NOMO-1 treated with dmso at 0.1 percent for 144 hours (cell line): ENCODE measurements at regions not wholly inside any gene's neighbourhood (a gene's known extent, or its start where the extent isn't known, plus 50 kb on each side); places are given as distances from the start of the nearest gene placed in this dataset.
"Not testable (repeated sequence)": the region's sequence is repeated elsewhere in the genome, so short reads cannot be mapped to it uniquely, and the experiment has no call there.

Source experiments
- DNase-seq: peaks from one replicate; lab custom pipeline; 2025; ENCODE audit not compliant: unreplicated experiment; lab: John Stamatoyannopoulos, UW

DNA sequence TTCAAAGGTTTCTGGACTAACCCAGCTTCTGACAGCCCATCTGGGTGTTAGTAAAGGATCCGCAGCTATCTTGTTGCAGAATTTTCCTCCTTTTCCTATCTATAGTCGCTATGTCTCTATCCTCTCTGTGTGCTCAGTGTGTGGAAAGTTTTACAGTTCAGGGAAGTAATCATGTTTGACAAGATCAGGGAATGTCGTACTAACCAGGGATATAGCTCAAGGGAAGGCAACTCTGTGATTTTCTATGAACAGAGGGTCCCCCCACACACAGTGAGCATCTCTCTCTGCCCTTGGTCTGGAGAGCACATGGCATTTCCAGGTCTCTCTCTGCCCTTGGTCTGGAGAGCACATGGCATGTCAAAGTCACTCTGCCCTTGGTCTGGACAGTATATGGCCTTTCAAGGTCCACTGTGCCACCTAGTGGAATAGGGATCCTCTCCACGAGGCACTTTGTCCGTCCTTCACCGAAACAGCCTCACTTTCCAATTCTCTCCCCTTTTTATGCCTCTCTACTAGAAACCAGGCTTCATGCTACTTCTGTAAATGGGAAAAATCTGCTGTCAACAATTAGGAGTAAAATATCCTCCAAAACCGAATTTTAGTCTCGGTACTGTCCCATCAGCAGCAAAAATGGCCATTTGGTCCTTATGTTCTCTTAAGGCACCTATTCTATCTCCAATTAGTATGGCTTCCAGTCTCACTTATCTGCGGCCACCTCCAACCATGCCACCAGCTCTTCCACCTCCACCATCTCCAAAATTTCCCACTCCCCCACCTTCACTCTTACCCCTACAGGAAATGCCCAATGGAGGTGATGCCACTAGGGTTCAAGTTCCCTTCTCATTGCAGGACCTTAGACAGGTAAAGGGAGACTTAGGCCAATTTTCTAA is 88.7 kb downstream of the IGLL5 start:
- no peak for DNase-seq

DNA sequence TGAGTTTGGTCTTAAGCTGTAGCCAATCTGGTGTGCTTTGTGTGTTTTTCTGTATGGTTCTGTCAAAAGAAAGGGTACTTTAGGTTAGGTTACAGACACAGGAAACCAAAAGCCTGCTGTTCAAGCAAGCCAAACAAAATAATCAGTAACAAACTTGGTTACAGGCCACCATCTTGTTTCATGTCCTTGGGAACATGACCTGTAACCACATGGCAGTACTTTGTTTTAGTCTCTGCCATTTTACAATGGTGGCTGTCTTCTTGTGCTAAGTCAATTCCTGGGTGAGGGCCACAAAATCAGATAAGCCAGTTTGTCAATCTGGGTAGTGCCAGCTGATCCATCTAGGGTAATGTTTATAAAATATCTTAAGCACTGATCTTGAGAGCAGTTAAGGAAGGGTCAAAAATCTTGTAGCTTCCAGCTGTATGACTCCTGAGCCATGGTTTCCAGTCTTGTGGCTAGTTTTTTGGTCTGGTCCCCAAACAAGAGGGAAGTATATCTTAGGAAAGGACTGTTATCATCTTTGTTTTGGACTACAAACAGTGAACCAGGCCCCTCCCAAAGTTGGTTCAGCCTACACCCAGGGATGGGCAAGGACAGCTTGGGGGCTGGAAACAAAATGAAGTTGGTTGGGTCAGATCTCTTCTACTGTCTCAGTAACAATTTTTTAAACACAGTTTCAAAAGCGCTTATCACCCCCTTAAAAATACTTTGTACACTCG is 90.0 kb downstream of the IGLL5 start:
- no peak for DNase-seq

DNA sequence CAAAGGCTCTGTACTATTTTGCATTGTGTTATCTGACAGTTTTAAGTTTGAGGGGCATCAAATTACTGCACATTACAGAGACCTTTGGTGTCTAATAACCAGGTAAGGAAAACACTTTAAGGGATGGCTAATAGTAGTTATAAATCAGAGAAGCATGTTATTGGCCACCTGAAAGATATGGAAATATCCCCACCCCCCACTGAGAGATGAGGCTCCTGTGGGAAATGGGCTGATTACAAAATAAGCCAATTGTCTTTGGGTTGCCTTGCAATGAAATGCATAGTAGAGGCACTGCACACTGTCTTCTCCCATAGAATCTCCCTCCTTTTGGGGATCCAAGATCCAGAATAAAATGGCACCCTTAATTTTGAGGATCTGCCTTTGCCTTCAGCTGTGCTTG is 91.0 kb downstream of the IGLL5 start:
- DNase-seq, result no peak

DNA sequence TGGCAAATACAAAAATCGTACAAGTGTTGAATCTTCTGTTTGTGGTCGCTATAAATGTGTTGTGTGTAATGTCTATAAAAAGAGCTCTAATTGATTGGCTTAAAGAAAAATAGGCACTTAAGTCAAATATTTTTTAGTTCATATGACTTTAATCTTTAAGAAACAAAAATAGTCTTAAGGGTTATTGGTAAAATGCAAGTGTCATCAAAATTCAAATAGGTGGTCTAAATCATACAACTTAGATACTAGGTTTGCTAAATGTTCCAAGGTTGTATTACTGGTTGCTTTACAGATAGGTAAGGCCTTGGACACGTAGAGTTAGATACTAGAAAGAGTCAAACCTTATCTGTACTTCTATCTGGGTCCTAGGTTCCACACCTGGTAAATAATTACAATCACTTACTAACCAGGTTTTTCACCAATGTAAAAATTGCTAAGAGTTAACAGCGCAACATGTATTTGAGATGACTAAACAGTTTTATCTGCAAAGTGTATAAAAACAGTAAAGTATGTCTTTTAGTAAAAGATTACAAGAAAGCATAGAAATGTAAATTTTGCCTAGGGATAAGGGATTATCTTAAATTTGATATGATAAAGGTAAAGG is 91.1 kb upstream of the GNAZ start:
- DNase-seq, result no peak

DNA sequence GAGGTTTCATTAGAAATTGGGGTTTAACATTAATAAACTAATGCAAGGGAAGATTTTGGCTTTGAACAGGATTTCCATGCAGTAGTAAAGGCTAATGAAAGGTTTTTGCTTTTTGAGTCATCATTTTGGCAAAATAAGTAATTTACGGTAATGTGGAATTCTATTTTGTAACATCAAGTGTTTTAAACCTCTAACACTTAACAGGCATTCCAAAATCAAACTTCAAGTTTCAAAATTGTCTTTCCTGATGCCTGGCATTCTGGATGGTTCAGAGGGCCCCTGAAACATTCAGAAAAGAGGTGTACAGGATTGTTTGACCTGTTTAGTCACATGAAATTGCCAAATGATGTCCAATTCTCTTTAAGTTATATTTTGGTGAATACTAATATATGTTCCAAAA is 90.4 kb upstream of the GNAZ start:
- no peak for DNase-seq

DNA sequence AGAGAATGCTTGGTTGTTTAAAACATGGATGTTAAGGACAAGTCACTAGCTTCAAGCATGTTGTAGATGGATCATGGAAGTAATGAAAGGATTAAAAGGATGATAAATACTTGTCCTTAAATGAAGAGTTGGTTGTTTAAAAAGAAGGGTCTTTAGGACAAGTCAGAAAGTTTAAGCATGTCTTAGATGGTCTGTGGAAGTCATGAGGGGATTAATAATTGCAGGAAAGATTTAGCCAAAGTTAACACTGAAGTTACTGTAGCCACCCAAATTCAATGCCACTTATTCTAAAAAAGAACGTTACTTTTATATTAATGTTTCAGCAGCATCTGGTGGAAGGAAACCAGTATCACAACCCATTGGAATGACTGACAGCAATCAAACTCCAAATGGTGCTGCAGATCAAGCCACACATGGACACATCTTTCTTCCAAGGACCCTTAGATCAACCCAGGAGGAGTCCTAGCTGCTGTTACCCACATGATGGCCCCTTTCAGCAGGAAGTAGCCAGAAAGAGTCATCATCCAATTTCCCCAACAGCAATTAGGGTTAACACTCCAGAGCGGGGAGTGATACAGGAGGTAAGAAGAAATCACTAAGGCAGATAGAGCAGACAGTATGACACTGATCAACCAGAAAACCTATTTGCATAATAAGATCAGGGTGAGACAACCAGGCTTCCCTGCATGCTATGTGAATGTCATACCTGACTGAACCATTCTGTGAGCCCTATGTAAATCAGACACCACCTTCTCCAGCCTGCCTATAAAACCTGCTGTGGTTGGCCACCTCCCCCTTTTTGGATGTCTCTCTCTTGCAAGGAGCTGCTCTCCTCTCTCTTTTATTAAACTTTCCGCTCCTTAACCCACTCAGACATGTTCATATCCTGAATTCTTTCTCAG is 88.4 kb upstream of the GNAZ start:
- DNase-seq, result no peak

DNA sequence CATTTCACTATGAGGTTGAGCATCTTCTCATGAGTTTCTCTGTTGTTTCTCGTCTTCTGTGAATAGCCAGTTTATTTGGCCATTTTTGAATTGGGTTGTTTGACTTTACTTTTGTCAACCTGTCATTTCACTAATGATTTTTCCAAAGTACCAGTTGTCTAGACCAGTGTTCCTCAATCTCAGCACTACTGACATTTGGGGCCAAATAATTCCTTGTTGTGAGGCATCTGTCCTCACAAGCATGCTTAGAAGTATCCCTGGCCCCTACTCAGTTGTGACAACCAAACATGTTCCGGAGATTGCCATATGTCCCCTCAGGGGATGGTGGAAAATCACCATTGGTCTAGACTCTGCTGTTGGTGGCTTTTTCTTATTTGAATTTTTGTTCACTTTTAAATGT is 87.7 kb upstream of the GNAZ start:
- DNase-seq, result no peak

DNA sequence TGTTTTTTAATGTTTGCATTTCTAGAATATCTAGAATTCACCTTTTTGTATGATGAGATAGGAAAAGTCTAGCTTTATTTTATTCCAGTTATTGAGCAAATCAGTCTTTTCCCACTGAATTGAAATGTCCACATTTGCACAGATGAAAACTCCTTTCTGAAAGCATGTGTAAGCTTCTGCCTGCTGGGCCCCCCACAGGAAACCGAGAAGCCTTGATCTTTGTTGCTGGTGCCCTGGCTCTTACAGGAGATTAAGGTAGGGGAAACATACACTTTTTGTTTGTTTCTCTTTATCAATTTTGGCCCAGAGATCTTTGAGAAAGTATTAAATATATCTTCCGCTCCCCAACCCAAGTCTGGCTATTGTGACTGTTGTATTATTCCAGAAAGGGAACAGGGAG is 87.2 kb upstream of the GNAZ start:
- DNase-seq, result no peak

DNA sequence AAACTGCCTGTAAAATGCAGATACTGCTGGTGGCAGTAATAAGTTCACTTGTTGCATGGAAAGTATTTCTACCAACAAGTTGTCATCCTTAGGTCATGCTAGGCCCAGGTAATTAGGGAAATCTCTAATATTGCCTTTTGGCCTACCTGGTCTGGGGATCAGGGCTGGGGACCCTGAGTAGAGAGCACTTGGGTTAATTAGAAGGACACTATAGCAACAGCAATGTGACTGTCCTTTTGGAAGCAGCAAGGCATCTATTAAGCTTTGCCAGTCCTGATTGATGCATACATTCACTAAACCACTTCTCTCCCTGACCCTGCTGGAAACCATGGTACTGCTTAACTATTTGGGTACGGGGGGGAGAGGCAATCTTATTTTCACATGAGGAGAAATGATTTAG is 86.5 kb upstream of the GNAZ start:
- no peak for DNase-seq

DNA sequence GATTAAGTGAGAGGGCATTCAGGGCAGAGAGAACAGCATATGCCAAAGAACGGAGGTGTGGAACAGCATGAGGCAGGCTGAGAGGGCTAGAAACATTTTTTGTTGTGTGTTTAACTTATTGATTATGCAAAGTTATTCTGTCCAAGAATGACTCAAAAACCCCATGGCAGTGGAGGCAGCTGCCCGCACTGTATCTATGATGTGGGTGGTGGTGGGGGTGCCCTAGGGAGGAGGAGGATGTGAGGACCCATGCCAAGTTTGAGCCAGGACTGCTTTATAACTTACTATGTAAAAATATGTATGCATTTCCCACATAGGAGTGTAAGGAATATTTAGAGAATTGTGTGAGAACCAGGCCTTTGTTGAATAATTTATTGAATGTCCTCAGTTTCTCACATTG is 85.4 kb upstream of the GNAZ start:
- DNase-seq, result no peak

DNA sequence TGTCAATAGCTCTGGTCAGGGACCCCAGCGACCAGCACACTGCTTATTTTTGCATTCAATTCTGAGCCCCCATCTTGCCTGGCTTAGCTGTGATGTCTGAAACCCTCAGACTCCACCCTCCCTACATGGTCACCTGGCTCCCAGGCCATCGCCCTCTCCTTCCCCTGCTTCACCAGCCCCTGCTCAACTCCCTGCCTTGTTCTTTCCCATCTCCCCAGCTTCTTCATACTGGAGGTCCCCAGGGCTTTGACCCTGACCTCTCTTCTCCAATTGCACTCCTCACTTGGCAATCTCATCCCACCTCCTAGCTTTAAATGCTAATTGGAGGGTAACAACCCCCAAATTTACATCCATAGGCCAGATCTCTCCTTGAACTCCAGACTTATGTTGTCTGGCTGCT is 84.3 kb upstream of the GNAZ start:
- no peak for DNase-seq

DNA sequence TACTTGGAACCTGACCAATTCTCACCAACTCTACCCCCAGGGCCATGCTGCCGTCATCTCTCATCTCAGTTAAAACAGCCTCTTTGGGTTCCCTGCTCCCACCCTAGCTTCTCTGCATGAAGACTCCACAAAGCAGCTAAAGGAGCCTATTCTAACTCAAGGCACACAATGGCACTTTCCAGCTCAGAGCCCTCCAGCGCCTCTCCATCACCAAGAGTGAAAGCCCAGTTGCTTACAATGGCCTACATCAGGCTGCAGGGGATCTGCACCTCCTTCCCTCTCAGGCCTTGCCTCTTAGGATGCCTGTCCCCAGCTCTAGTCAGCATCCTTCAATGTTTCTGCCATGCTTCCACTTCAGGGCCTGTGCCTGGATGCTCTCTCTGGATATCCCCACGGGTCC is 83.7 kb upstream of the GNAZ start:
- DNase-seq, result no peak

DNA sequence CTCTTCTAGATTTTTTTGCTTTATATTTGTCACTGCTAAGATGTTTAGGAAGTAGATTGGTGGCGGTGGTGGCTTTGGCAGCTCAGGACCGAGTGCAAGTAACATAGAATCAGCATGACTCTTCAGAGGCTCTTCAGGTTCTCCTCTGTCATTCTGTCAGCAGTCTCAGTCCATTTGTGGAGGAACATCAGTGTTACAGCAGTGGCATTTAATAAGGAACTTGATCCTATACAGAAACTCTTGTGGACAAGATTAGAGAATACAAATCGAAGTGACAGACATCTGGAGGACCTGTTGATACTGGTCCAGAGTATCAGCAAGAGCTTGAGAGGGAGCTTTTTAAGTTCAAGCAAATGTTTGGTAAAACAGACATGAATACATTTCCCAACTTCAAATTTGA is 82.2 kb upstream of the GNAZ start:
- no peak for DNase-seq

DNA sequence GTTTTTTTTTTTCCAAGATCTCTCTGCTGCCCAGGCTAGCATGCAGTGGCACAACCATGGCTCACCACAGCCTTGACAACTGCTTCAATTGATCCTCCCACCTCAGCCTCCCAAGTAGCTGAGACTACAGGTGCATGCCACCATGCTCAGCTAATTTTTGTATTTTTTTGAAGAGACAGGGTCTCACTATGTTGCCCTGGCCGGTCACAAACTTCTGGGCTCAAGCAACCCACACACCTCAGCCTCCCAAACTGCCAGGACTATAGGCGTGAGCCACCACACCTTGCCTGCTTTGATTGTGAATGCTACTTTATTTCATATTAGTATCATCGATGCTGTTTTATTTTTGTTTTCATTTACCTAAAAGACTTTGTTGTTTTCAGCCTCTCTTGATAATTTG is 81.5 kb upstream of the GNAZ start:
- DNase-seq, result no peak

DNA sequence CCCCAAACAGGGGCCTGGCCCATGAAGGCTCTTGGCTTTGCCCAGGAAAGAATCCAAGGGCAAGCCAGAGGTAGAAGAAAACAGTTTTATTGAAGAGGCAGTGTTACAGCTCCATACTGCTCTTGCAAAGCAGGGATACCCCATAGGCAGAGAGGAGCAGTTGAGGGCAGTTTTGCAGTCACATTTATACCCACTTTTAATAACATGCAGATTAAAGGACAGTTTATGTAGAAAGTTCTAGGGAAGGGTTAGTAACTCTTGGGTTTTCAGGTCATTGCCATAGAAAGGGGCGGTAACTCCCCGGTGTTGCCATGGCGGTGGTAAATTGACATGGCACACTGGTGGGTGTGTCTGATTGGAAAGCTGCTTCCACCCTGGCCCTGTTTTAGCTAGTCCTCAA is 80.5 kb upstream of the GNAZ start:
- no peak for DNase-seq

DNA sequence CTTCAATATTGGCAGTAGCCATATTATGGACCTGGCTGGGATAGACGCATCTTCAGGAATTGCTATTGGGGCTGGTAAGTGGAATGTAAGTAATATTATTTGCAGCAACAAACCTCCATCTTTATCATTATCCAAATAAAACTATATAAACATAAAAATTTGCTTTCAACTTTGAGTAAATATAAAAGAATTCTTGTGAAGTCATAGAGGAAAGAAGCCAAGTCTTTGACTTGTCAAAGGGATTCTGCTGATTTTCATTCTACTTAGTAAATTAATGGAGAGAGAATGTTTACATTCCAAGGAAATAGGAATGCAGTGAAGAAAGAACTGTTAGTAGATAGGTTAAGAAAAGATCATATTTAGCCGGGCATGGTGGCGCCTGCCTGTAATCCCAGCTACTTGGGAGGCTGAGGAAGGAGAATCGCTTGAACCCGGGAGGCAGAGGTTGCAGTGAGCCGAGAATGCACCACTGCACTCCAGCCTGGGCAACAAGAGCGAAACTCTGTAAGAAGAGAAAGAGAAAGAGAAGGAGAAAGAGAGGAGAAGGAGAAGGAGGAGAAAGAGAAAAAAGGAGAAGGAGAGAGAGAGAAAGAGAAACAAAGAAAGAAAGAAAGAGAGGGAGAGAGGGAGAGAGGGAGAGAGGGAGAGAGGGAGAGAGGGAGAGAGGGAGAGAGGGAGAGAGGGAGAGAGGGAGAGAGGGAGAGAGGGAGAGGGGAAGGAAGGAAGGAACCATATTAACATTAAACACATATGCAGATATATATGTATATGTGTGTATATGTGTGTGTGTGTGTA is 79.4 kb upstream of the GNAZ start:
- DNase-seq, result not testable (repeated sequence)

DNA sequence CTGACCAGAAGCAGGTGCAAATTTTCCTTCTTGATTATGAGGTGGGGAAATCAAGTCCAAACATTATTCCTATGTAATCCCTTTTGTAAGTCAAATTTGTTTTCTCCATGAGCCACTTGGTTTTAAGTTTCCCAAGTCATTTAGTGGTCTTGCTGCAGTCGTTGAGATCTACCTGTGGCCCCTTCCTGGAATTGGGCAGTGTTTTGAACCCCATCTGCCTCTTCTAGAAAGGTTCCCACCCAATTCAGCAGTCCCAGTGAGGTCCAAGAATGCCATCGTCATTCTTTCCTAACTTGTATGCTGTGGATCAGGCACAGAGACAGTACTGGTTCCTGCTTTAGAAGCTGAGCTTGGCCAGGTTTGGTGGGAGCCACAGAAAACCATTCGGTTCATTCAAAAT is 77.8 kb upstream of the GNAZ start:
- no peak for DNase-seq

DNA sequence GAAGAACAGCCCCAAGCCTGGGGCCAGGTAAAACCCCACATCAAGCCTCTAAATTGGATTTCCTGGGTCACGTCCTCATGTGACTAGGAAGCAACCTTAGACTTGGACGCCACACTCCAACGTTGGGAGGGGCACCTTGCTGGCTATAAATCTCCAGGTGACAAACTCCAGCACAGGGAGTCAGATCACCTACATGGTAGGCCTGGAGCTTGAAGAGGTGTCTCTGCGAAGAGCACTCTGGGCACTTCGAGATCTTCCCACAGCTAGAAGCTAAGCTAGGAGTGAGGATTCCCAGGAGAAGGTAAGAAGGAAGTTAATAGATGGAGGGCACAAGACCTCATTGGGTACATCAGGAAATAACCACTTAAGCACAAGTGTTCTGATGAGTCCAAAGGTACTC is 77.1 kb upstream of the GNAZ start:
- DNase-seq, result no peak

DNA sequence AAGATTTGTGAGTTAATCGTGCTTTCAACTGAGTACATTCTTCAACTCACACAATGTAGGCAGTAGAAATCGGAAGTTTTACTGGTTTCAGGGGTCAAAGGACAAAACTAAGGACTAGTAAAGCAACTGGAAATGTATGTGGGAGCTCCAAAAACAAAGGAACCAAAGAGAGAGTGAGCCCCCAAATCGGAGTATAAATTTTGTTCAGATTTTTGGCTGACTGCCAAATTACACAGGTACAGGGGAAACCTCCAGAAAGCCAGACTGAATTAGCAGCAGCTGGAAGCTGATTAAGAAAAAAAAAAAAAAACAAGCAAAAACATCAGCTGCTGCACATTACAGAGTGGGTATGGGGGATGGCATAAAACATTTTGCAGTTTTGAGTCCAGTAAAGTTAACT is 75.2 kb upstream of the GNAZ start:
- no peak for DNase-seq

DNA sequence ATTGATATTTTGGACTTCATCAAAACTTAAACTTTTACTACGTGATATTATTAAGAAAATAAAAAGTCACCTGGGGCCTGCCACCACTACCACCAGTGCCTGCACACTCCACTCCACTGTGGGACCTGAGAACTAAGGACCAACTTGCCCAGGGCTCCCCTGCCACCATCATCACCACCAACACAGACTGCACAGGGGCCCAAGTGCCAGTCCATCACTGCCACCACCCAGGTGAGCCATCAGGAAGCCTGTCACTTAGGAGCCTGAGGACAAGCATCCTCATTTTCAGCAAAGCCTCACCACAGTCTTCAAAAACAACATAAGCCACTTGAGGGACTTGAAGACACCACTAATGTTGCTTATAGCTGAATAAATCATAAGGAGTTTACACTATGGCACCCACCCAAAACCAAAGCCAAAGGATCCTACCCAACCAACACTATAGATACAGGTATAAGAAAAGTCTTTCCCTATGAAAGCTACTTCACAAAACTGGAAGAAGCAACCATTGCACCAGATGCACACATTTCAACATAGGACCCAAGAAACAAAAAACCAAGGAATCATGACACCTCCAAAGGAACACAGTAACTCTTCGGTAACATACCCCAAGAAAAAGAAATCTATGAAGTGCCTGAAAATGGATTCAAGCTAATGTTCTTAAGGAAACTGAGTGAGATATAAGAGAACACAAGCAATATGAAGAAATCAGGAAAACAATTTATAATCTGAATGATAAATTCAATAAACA is 73.6 kb upstream of the GNAZ start:
- DNase-seq, result no peak
